GM12878 (cell line): ENCODE measurements at regions not wholly inside any gene's neighbourhood (a gene's known extent, or its start where the extent isn't known, plus 50 kb on each side); places are given as distances from the start of the nearest gene placed in this dataset.

Experiments used
- ATF3 ChIP-seq: IDR thresholded peaks from 2 replicates; pipeline ENCODE4 v1.6.1; 2011; ENCODE audit warnings: low read depth, mild to moderate bottlenecking, low read length, moderate library complexity, borderline replicate concordance; ENCODE audit errors: extremely low read depth
- CREM ChIP-seq: IDR thresholded peaks from 2 replicates; pipeline ENCODE4 v1.6.1; 2014; ENCODE audit warnings: antibody characterized with exemption, low read depth
- CTCF ChIP-seq, 3 experiments: IDR thresholded peaks in 2 of 3; conservative IDR thresholded peaks in 1 of 3; 2 replicates each; pipeline ENCODE4 v1.5.1; 2011; ENCODE audit warnings: low read depth in 3 of 3, low read length in 3 of 3, mild to moderate bottlenecking in 3 of 3, control low read depth in 2 of 3, moderate library complexity in 2 of 3, inconsistent platforms in 1 of 3, mixed read lengths in 1 of 3; ENCODE audit not compliant: control insufficient read depth in 2 of 3, insufficient read depth in 1 of 3; ENCODE audit errors: extremely low read depth in 1 of 3
- EGR1 ChIP-seq, 2 experiments: IDR thresholded peaks; 1 replicate in 1 of 2; 2 replicates in 1 of 2; pipeline ENCODE4 v1.6.1; 2011 to 2012; ENCODE audit warnings: low read depth in 2 of 2, low read length in 2 of 2, borderline replicate concordance in 1 of 2, mild to moderate bottlenecking in 1 of 2, moderate library complexity in 1 of 2
- FOS ChIP-seq: IDR thresholded peaks from 3 replicates; pipeline ENCODE4 v1.6.1; 2011; ENCODE audit warnings: borderline replicate concordance; ENCODE audit not compliant: insufficient read length; ENCODE audit errors: extremely low read depth
- HDGF ChIP-seq: fragments of 450-650 bp; IDR thresholded peaks from 2 replicates; pipeline ENCODE4 v1.6.1; 2016; ENCODE audit warnings: antibody characterized with exemption
- MEF2A ChIP-seq: IDR thresholded peaks from 2 replicates; pipeline ENCODE4 v1.6.1; 2011; ENCODE audit warnings: low read depth, mild to moderate bottlenecking, low read length, moderate library complexity; ENCODE audit not compliant: insufficient read depth
- MXI1 ChIP-seq: fragments of 150-350 bp; IDR thresholded peaks from 2 replicates; pipeline ENCODE4 v1.6.1; 2011; ENCODE audit warnings: low read depth, mild to moderate bottlenecking, inconsistent platforms, low read length, improper control_type of control experiment
- PBX3 ChIP-seq: IDR thresholded peaks from 2 replicates; pipeline ENCODE4 v1.6.1; 2011; ENCODE audit warnings: mild to moderate bottlenecking, low read depth, low read length, moderate library complexity; ENCODE audit not compliant: insufficient replicate concordance
- POLR2AphosphoS5 ChIP-seq: IDR thresholded peaks from 2 replicates; pipeline ENCODE4 v1.6.1; 2011; ENCODE audit warnings: mild to moderate bottlenecking, low read length, inconsistent platforms
- TAF1 ChIP-seq: IDR thresholded peaks from 2 replicates; pipeline ENCODE4 v1.6.1; 2011; ENCODE audit warnings: mild to moderate bottlenecking, low read depth, low read length, borderline replicate concordance

GRCh38 chr12:124242529-124243065 lies 52.3 kb upstream of the RFLNA start:
- no peak for TF ChIP-seq POLR2AphosphoS5
- no peak for TF ChIP-seq CTCF (IDR thresholded peaks at IDR 0.05 in 2 of 3, conservative IDR thresholded peaks at IDR 0.05 in 1 of 3; ENCODE audit: control insufficient read depth in 2 of 3, extremely low read depth in 1 of 3, insufficient read depth in 1 of 3, low read depth in 3 of 3, low read length in 3 of 3)
- no peak for TF ChIP-seq HDGF
- TF ChIP-seq MEF2A, result no peak
- no peak for TF ChIP-seq MXI1
- no peak for TF ChIP-seq FOS
- TF ChIP-seq ATF3, result no peak
- TF ChIP-seq EGR1 (IDR thresholded peaks at IDR 0.05; ENCODE audit: borderline replicate concordance in 1 of 2, low read depth in 2 of 2, low read length in 2 of 2), result no peak
- TF ChIP-seq PBX3, result no peak
- TF ChIP-seq CREM, result no peak
- no peak for TF ChIP-seq TAF1
